ENCODE measurements at regions not wholly inside any gene's neighbourhood (a gene's known extent, or its start where the extent isn't known, plus 50 kb on each side); places are given as distances from the start of the nearest gene placed in this dataset.

DNA sequence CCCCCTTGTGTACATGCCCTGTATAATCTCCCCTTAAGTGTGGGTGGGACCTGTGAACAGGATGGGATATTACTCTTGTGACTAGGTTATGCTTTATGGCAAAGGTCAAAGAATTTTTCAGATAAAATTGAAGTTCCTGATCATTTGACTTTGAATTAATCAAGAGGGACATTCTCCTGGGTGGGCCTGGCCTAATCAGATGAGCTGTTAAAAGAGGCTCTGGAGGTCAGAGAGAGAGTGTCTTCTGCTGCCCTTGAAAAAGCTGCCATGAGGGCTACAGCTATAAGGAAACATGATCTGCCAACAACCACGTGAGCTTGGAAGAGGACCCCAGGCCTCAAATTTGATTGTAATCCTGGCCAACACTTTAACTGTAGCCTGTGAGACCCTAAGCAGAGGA is 125.6 kb upstream of the CSF3R start:
- DNase-seq (ENCODE audit: low read depth): no peak

DNA sequence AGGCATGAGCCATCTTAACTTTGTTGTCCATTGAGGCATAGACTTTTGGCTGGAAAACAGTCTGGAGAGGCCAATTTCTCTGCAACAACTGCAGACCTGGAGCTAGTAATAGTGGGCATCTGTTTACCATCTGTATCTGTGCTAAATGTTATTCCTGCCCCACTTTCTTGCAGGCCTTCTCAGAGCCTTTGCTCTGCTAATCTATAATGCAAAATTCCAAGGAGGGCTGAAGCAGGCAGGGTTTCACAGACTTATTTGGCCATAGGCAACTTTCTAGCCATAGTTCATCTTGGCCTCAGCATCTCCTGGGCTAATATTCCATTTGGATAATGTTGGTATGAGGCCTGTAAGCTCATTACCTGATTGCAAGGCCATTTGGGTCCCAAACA is 124.5 kb upstream of the CSF3R start:
- DNase-seq (ENCODE audit: low read depth): no peak

DNA sequence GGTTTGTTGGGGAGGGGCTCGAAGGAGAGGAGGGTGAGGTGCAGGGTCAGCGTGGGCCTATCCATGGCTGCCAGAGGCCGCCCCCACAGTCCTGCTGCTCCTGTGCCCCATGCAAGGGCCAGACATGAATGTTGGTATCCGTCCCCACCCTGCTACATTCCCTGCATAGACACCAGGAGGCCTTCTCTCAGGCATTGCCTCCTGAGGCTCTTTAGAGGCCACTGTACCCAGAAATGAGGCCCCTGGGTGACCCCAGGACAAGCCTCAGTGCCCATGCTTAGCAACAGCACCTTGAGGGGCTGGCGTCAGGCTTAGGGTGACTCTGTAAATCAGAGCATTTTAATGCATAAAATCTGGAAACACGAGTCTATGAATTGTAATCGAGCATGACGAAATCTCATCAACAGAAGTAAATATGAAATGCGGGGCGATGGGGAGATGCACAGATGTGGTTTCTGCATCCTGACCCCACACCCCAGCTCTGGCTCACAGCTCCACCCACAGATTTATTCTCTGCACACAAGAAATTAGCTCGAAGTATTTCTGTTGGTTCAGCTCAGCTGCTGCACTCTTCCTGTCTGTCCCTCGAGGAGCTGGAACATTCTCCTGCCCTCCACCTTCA is 124.0 kb upstream of the CSF3R start:
- DNase-seq (ENCODE audit: low read depth): no peak

DNA sequence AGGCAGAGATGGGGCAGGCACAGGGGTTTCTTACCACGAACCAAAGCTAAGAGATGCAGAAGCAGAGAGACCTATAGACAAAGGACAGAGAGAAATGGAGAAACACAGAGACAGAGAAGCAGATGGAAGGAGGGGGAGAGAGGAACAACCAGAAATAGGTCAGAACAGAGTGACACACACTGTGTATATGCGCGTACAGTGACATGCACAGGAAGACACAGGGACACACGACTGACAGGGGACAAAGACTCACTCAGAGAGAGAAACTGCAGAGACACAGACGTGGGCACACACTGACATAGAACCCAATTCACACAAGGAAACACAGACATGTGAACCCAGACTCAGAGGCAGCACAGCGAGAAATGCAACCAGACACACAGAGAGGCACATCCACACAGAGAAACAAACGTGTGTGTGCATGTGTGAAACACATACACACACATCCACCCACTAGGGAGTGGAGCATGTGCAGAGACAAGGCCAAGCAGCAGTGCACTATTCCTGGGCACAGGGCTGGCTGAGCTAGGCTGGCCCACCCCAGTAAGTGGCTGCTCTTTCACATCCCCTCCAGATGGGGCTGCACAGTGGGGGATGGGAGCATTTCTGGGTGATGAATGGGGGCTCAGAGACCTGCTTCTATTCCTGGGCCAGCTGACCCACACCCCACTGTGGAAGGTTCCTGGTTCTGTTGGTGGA is 123.4 kb upstream of the CSF3R start:
- no peak for DNase-seq (ENCODE audit: low read depth)

DNA sequence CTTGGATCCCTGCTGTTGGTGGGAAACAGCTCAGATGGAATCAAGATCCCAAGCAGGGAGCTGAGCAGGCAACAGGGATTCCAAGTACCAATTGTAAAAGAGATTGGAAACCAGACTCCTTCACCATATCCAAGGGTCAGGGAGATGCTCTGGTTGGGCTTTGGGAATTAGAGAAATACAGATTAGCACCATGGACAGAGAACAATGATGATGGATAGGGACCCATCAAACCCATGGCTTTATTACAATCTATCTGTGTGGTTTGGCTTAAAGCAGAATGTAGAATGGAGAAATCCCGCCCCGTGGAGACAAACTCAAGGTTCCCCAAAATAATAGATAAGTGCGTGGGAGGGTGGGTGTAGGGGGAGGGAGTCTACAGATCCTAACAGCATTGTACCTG is 120.7 kb upstream of the CSF3R start:
- DNase-seq (ENCODE audit: low read depth): no peak

DNA sequence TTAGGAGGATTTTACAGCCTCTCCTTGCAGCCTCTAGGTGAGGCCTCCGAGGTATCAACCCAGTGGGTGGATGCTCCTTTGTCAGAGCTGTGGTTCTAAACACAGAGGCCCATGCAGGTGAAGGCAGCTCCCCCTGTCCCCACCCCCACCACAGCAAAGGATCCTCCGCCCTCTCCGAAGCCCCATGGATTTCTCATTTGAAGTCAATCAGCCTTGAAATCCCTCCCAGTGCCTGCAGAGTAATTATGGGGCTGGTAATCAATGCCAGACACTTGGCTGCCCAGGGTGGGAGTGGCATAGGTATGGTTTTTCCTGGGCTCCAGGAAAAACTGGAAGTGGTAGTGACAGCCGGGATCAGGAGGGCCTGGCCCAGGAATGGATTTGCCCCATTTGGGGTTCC is 119.5 kb upstream of the CSF3R start:
- DNase-seq (ENCODE audit: low read depth): no peak

DNA sequence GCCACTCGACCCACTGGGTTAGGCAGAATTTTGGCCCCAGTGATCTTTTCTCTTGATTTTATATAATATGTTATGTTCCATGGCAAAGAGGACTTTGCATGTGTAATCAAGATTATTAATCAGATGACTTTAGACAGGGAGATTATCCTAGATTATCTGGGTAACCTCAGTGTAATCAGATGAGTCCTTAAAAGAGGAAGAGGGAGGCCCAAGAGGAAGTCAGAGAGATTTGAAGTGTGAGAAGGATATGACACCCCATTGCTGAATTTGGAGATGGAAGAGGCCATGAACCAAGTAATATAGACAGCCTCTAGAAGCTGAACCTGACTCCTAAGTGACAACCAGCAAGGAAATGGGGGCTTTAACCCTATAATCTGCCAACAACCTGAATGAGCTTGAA is 117.1 kb upstream of the CSF3R start:
- no peak for DNase-seq (ENCODE audit: low read depth)

DNA sequence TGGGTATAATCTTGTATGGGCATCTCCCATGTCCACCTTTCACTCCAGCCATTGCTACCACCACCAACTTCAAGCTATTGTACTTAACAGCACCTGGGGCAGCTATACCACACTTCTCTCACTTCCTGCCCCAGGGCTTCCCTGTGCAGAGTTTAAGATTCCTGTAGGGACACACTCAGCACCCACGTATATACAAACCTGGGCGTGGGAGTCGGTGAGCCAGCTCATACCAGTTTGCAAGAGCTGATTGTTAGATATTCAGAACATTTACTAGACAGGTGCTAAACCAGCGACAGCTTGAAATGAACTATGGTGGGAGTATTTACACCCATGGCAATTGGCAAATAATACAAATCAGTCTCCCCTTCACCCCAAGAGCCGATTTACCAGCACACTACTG is 114.8 kb upstream of the CSF3R start:
- DNase-seq (ENCODE audit: low read depth): no peak

DNA sequence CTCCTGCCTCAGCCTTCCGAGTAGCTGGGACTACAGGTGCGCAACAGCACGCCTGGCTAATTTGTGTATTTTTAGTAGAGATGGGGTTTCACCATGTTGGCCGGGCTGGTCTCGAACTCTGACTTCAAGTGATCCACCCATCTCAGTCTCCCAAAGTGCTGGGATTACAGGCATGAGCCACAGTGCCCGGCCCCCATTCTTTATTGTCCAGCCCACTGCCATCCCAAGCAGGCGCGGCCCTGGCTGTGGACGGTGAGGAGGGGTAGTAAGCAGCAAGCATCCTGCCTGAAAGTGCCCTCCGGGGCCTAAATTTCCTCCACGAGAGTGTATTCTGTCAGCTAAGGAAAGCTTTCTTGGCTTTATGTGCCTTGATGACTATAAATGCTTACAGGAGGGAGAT is 113.2 kb upstream of the CSF3R start:
- no peak for DNase-seq (ENCODE audit: low read depth)

DNA sequence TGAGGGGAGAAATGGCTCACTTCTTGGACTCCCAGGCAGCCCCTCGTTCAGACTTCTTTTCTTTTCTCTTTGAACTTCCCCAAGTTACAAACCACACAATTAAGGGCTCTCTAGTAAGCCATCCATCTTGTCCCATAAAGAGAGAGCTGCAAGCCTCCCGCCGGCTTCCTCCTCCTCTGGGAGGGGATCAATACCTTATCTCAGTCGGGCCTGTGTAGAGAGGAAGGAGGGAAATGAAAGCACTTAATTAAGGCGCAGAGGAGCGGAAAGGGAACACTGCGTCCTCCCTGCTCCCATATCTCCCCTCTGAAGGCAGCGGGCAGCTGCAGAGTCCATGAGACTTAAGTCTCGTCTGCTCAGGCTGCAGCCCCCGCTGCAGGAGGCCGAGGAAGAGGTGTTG is 112.6 kb upstream of the CSF3R start:
- DNase-seq (ENCODE audit: low read depth): no peak

DNA sequence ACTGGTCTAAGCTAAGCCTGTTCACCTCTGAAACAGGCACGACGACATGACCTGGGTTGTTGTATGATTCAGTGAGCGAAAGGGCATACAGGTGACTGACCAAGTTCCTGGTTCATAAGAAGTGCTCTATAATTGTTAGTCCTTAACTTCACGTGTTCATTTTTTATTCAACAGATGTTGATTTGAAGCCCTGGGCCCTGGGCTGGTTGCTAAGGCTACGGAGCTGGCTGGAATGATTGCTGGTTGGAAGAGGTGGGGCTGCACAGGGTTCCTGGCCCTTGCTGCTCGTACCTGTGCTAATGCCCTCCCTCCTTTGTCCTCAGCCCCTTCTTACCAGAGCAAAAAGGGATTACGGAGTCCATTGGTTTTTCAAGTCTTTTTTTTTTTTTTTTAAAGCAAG is 111.3 kb upstream of the CSF3R start:
- DNase-seq (ENCODE audit: low read depth): no peak

DNA sequence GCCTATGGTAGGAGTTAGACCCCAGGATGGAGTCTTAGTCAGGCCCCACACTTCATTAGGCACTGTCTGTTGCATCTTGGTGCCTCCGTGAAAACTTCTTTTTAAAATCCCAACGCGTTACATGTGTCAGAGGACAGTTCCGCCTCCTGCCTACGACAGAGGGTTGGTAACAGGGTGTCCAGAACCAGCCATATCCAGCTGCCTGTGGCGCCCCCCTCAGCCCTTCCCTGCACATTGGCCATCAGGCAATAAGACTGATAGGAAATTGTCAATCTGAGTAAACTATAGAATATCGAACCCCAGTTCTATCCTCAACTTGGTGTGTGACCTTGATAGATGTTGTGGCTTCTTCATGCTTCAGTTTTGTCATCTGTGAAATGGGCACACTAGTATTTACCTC is 108.6 kb upstream of the CSF3R start:
- DNase-seq (ENCODE audit: low read depth): no peak

DNA sequence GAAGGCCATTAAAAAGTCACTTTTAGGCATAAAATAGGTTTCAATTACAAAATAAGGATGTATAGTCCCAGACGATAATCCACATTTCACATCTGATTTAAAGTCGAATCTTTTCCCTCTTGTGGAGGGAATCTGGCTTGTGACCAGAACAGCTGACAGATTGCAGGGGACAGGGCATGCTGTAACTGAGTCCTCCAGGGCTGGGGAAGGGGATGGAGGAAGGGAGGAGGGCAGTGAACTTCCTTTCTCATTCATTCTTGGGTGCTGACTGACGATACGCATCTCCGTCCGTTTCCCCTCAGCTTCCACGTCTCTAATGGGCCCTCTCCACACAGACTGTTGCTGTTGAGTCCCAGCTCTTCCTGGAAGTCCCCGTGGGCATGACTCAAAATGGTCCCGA is 108.1 kb upstream of the CSF3R start:
- peak; percentile 16 for DNase-seq (ENCODE audit: low read depth)

DNA sequence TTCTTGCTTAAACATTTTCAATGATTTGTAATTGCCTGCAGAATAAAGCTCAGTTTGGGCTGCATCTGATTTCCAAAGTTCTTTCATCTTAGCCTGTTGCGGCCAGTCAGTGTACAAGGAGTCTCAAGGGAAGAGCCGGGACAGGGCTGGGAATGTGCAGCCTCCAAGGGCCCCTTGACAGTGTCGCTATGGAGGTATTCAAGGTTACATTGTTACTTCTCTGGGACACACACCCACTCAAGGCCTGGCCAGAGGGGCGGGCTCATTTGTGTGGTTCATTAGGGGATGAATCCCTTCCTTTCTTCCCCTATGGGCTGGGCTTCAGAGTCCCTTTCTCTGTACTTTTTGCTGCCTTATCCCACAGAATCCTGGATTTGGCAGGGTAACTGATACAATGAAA is 107.6 kb upstream of the CSF3R start:
- DNase-seq (ENCODE audit: low read depth): no peak

DNA sequence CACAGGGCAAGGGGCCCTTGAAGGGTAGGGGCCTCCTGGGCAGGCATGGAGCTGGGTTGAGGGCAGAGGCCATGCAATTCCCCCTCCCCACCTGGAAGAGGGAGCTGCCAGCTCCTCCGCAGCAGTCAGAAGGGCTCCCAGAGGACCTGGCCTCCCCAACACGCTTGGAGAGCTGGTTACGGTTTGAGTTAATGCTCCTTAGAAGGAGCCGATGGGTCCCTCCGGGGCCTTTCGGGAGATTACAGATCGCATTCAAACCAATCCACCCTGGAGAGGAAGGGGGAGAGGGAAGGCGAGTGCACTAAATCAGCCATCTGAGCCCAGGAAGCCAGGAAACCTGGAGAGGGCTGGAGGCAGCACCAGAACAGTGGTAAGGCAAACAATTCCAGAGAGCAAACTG is 106.3 kb upstream of the CSF3R start:
- DNase-seq (ENCODE audit: low read depth): no peak

DNA sequence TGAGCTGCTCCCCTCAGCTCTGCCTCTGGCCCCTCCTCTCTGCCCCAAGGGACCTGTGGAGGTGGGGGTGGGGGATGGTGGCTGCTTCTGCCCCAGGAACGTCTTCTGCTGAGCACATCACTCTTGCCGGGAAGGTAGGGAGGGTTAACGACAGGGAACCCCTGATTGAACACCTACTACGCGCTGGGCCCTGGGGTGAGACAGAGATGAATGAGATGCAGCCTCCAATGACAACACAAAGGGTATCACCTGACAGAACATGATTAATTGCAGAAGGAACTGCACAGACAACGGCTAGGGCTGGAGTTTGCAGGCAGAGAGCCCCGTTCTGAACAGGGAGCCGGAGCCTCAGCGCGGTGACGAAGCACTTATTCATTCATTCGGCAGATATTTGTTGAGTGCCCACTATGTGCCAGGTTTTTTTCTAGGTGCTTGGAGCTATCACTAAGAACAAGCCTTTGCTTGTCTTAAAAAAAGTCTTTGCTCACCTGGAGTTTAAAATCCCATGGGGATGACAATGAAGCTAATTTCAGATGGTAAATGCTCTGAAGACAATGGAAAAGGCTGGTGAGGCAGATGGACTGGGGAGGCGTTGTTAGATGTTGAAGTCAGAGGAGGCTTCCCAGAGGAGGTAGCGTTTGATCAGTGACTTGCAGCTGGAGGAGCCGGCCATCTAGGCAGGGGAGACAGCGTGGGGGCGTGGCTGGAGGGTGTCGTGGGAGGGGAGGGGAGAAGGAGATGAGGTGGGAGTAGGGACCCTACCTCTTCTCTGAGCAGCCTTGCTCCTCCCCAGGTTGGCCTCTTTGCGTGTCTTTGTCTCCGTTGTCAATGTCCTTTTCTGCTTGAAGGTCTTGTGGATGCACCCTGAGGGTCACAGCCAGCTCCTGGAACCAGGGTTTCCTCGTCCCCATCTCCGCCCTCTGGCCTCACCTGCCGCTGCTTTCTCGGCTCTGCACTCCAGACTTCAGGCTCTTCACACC is 103.1 kb upstream of the CSF3R start:
- no peak for DNase-seq (ENCODE audit: low read depth)

DNA sequence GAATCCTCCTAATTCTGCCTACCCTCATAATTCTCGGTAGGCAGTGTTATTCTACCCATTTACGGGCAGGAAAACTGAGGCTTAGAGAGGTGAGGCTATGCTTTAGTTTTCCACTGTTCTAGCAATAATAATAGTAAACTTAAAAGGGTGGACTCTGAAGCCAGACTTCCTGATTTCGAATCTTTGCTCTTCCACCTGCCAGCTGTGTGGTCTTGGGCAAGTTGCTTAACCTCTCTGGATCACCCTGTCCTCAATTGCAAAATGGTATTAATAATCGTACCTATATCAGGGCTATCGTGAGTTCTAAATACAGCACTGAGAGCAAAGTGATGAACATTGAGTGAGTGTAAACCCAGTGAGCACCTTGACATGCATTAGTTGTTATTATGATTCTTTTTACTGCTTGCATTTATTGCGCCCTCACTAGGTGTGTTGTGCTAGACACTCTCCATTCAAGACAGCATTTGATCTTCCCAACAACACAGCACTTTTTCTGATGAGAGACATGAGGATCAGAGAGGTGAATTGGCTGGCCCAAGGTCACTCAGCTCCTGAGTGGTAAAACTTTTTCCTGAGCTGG is 102.3 kb upstream of the CSF3R start:
- no peak for DNase-seq (ENCODE audit: low read depth)

DNA sequence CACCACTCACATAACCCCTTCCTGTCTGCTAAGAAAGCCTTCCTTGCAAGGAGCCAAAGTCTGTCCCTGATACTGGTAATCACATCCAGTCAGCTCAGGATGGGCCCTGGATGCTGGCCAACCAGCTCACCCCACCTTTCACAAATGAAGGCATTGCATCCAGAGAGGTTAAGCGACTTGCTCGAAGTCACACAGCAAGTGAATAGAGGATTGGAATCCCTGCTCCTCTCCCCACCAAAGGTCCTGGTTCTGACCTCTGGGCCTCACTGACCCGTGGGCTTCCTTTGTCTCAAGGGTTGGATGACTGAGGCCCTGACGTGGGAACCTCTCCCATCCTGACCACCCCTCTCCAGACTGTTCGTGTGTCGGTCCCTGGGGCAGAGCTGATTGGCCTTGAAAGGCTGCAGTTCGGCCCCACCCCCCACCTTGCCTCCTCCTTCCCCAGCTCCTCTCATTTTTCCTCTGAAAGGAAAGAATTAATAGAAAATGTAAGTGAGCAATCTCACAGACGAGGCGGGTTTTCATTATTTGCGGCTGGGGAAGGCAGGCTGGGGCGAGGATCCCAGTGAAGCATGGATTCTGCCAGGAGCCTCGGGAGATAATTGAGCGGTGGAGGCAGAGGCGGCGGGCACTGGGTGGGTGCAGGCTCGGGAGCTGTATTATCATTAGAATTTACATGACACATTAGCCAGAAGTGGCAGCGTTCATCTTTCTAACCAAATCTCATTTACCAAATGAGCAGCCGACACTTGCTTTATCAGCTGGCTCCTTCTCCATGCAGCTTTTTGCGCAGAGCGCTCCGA is 101.5 kb upstream of the CSF3R start:
- DNase-seq (ENCODE audit: low read depth): no peak

DNA sequence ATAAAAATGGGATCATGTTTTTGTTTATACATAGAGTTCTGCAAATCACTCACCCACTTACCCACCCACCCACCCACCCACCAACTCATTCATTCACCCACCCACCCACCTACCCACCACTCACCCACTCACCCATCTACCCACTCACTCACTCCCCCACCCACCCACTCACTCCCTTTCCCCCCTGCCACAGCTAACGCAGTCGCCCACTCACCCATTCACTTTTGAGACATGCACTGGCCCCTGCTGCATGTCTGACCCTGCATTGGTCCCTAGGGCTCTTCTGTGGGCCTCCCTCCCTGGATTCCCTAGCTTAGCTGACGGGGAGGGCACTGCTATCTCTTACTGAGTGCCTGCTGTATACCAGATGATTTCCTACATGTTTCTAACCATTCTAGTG is 100.4 kb upstream of the CSF3R start:
- DNase-seq (ENCODE audit: low read depth): no peak

DNA sequence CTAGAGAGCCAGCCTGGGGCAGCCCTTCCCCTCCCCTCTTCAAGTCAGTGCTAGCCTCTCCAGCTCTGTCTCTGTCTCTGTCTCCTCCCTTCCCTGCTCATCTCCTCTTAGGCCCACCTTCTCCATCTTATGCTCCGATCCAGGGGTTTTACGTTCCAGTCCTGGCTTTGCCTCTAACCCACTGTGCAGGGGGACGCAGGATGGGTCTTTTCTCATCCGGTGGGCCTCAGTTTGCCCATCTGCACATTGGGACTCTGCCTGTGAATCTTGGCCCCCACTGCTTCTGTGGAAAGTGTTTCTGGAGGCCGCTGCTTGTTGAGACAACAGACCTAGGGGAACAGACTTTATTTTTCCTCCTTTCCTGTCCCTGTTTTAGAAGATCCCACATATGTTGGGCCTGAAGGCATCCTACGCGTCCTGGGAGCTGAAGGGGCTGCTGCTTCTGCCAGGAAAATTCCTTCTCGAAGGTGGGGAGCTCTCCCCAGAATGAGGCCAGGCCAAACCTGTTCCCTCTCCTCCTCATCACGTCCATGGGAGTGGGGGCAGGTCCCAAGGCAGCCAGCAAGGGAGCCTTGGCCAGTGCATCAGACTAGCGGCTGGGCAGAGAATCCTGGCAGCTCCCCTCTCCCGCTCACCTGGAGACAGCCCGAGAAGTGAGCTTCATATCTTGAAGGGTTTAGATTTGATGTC is 99.5 kb upstream of the CSF3R start:
- no peak for DNase-seq (ENCODE audit: low read depth)

DNA sequence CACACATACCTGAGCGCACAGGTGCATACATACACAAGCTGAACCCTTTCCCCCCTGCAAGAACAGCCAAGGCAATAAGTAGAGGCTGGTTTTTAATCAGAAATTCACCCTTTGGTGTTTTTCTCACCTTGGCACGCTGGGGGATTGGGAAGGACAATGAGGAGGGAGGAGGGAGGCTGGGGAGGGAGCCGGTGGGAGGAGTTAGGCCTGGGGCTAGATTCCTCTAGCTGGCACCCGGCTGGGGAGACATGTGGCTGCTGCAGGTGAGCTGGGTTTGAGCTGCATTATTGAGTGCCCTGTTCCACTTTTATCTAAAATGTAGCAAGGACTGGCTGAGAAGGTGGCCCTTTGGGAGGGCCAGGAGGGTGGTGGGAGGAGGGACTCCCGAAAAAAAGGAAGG is 97.8 kb upstream of the CSF3R start:
- DNase-seq (ENCODE audit: low read depth): no peak
